Stimulated activated CD8-positive, alpha-beta memory T cell treated with anti-CD3 and anti-CD28 coated beads, Interleukin-7, amount 100 ng/mL, for 24 hours (primary cell): ENCODE measurements at regions not wholly inside any gene's neighbourhood (a gene's known extent, or its start where the extent isn't known, plus 50 kb on each side); places are given as distances from the start of the nearest gene placed in this dataset.

Experiments used
- DNase-seq: peaks from one replicate; pipeline ENCODE4 v3.0.0-alpha.2; 2020; ENCODE audit warnings: low read depth

GRCh38 chrX:107560980-107561379, 67.3 kb upstream of the PRPS1 start:
- no peak for DNase-seq

GRCh38 chrX:107561468-107562215, 66.7 kb upstream of the PRPS1 start:
- DNase-seq = no peak

- DNase-seq = no peak
Observed at GRCh38 chrX:107562482-107562881, 65.8 kb upstream of the PRPS1 start.

GRCh38 chrX:107563824-107564223, 64.5 kb upstream of the PRPS1 start:
- DNase-seq = no peak

- no peak for DNase-seq
Observed at GRCh38 chrX:107565015-107565414, 63.3 kb upstream of the PRPS1 start.

- no peak for DNase-seq
Observed at GRCh38 chrX:107565931-107566603, 62.2 kb upstream of the PRPS1 start.

- no peak for DNase-seq
Observed at GRCh38 chrX:107566604-107567262, 61.6 kb upstream of the PRPS1 start.

GRCh38 chrX:107567370-107567769, 60.9 kb upstream of the PRPS1 start:
- no peak for DNase-seq

- no peak for DNase-seq
Observed at GRCh38 chrX:107571296-107571998, 56.9 kb upstream of the PRPS1 start.

GRCh38 chrX:107573016-107573415, 55.3 kb upstream of the PRPS1 start:
- no peak for DNase-seq

- DNase-seq = no peak
Observed at GRCh38 chrX:107574054-107574683, 54.1 kb upstream of the PRPS1 start.

- no peak for DNase-seq
Observed at GRCh38 chrX:107574711-107575110, 53.6 kb upstream of the PRPS1 start.

- DNase-seq = no peak
Observed at GRCh38 chrX:107576392-107576791, 51.9 kb upstream of the PRPS1 start.

- DNase-seq = no peak
Observed at GRCh38 chrX:107576841-107577240, 51.5 kb upstream of the PRPS1 start.

- DNase-seq = no peak
Observed at GRCh38 chrX:107577933-107578332, 50.4 kb upstream of the PRPS1 start.
